ENCODE measurements at regions not wholly inside any gene's neighbourhood (a gene's known extent, or its start where the extent isn't known, plus 50 kb on each side); places are given as distances from the start of the nearest gene placed in this dataset.

GRCh38 chr2:120523766-120524165 lies 177.8 kb downstream of the INHBB start:
- no peak for TF ChIP-seq CTCF (IDR thresholded peaks at IDR 0.05)
- no peak for TF ChIP-seq POLR2A (IDR thresholded peaks at IDR 0.05)
